Liver (tissue), 8 donors: ENCODE measurements at regions not wholly inside any gene's neighbourhood (a gene's known extent, or its start where the extent isn't known, plus 50 kb on each side); places are given as distances from the start of the nearest gene placed in this dataset.

Experiments used
- DNase-seq: peaks from one replicate; pipeline ENCODE4 v3.0.0-alpha.2; 2017; ENCODE audit warnings: low spot score
- H3K27ac ChIP-seq, 2 donors: one replicate each; pipeline ENCODE4 v1.7.0; 2013; ENCODE audit warnings: inconsistent platforms in 2 of 2, low read length in 2 of 2, control low read depth in 1 of 2, low read depth in 1 of 2, mild to moderate bottlenecking in 1 of 2
- H3K27me3 ChIP-seq, 4 donors: one replicate each; pipeline versions ENCODE4 v1.6.1 to v1.7.0; 2013; ENCODE audit warnings: low read length in 3 of 4, inconsistent platforms in 1 of 4, mild to moderate bottlenecking in 1 of 4, moderate library complexity in 1 of 4; ENCODE audit not compliant: control insufficient read depth in 4 of 4, insufficient read depth in 4 of 4
- H3K36me3 ChIP-seq, 4 donors: one replicate each; pipeline versions ENCODE4 v1.6.1 to v1.7.0; 2013; ENCODE audit warnings: low read length in 3 of 4, mild to moderate bottlenecking in 3 of 4, low read depth in 1 of 4, moderate library complexity in 1 of 4; ENCODE audit not compliant: control insufficient read depth in 4 of 4, insufficient read depth in 3 of 4
- H3K4me1 ChIP-seq, 4 donors: one replicate each; pipeline versions ENCODE4 v1.6.1 to v1.7.0; 2013; ENCODE audit warnings: low read length in 3 of 4, mild to moderate bottlenecking in 3 of 4, moderate library complexity in 1 of 4; ENCODE audit not compliant: control insufficient read depth in 4 of 4, insufficient read depth in 4 of 4
- H3K4me3 ChIP-seq, 3 donors: one replicate each; pipeline versions ENCODE4 v1.6.1 to v1.7.0; 2013; ENCODE audit warnings: low read length in 3 of 3, control low read depth in 1 of 3, low read depth in 1 of 3, mild to moderate bottlenecking in 1 of 3
- H3K9ac ChIP-seq, 2 donors: one replicate each; pipeline ENCODE4 v1.7.0; 2013; ENCODE audit warnings: low read length in 2 of 2, mild to moderate bottlenecking in 2 of 2, moderate library complexity in 2 of 2, control low read depth in 1 of 2, low read depth in 1 of 2
- H3K9me3 ChIP-seq, 4 donors: one replicate each; pipeline versions ENCODE4 v1.6.1 to v1.7.0; 2013; ENCODE audit warnings: low read length in 3 of 4; ENCODE audit not compliant: control insufficient read depth in 4 of 4
- CTCF ChIP-seq: fragments of 150-350 bp; IDR thresholded peaks from 2 replicates; pipeline ENCODE4 v1.5.1; 2017; ENCODE audit warnings: improper control_type of control experiment, low read depth, low read length; ENCODE audit not compliant: missing input control
- EGR1 ChIP-seq, 2 donors: IDR thresholded peaks; 2 replicates each; pipeline ENCODE4 v1.6.1; 2016 to 2018; ENCODE audit warnings: antibody characterized with exemption in 2 of 2, low read depth in 2 of 2
- FOXA1 ChIP-seq: IDR thresholded peaks from 2 replicates; pipeline ENCODE4 v1.6.1; 2016; ENCODE audit warnings: antibody characterized with exemption
- GABPA ChIP-seq, 2 donors: IDR thresholded peaks in 1 of 2; conservative IDR thresholded peaks in 1 of 2; 2 replicates each; pipeline ENCODE4 v1.6.1; 2016; ENCODE audit warnings: antibody characterized with exemption in 2 of 2, mild to moderate bottlenecking in 1 of 2, moderate library complexity in 1 of 2
- HNF4A ChIP-seq, 2 donors: conservative IDR thresholded peaks; 2 replicates each; pipeline ENCODE4 v1.6.1; 2016; ENCODE audit warnings: antibody characterized with exemption in 2 of 2, mild to moderate bottlenecking in 2 of 2
- HNF4G ChIP-seq: IDR thresholded peaks from 2 replicates; pipeline ENCODE4 v1.6.1; 2016; ENCODE audit warnings: antibody characterized with exemption
- JUND ChIP-seq, 2 donors: IDR thresholded peaks; 2 replicates each; pipeline ENCODE4 v1.6.1; 2016; ENCODE audit warnings: antibody characterized with exemption in 2 of 2
- RAD21 ChIP-seq, 2 donors: IDR thresholded peaks; 2 replicates each; pipeline ENCODE4 v1.6.1; 2016; ENCODE audit warnings: antibody characterized with exemption in 2 of 2, mild to moderate bottlenecking in 2 of 2
- REST ChIP-seq: IDR thresholded peaks from 2 replicates; pipeline ENCODE4 v1.6.1; 2016; ENCODE audit warnings: antibody characterized with exemption, mild to moderate bottlenecking
- SP1 ChIP-seq: IDR thresholded peaks from 2 replicates; pipeline ENCODE4 v1.6.1; 2018; ENCODE audit warnings: antibody characterized with exemption, mild to moderate bottlenecking
- YY1 ChIP-seq: IDR thresholded peaks from 2 replicates; pipeline ENCODE4 v1.6.1; 2016; ENCODE audit warnings: antibody characterized with exemption, mild to moderate bottlenecking
- WGBS: extraction: QIAGEN DNeasy Blood & Tissue Kit; methylation state at CpG from one replicate; pipeline ENCODE4 v1.1.7; 2013; 5-methylcytosine and 5-hydroxymethylcytosine counted together
- donor health status: healthy.
- donor health status: healthy.
- donor health status: healthy.
- donor health status: healthy.
- donor health status: healthy.

- Histone ChIP-seq H3K36me3 (no peaks in the 10 kb centered on the region), H3K27ac (no peak overlapping the region), H3K4me1 (no peaks in the 10 kb centered on the region), H3K27me3 (no peaks in the 10 kb centered on the region), H3K9ac (no peak overlapping the region), H3K9me3 (no peaks in the 10 kb centered on the region), H3K4me3 (no peak overlapping the region)
- no peak for DNase-seq
- TF ChIP-seq HNF4A (conservative IDR thresholded peaks at IDR 0.05) (no peak), EGR1 (IDR thresholded peaks at IDR 0.05; ENCODE audit: low read depth in 2 of 2) (no peak), YY1 (no peak), FOXA1 (no peak), GABPA (IDR thresholded peaks at IDR 0.05 in 1 of 2, conservative IDR thresholded peaks at IDR 0.05 in 1 of 2) (no peak), HNF4G (no peak), RAD21 (IDR thresholded peaks at IDR 0.05) (no peak), CTCF (no peak), JUND (IDR thresholded peaks at IDR 0.05) (no peak)
- 68% methylated on average over 1 of the region's 1 CpG for WGBS
Observed at GRCh38 chr7:10874666-10875065, 99.0 kb upstream of the PHF14 start.

- Histone ChIP-seq H3K27ac (no peak overlapping the region), H3K27me3 (no peaks in the 10 kb centered on the region), H3K9me3 (no peaks in the 10 kb centered on the region), H3K36me3 (no peaks in the 10 kb centered on the region), H3K4me3 (no peak overlapping the region), H3K4me1 (no peaks in the 10 kb centered on the region), H3K9ac (no peak overlapping the region)
- 78% methylated on average over 2 of the region's 2 CpGs for WGBS
- TF ChIP-seq SP1: no peak
- TF ChIP-seq FOXA1: no peak
- no peak for TF ChIP-seq HNF4A (conservative IDR thresholded peaks at IDR 0.05)
- no peak for TF ChIP-seq REST
- TF ChIP-seq YY1: no peak
- DNase-seq: no peak
Observed at GRCh38 chr7:10875080-10875479, 98.6 kb upstream of the PHF14 start.

- Histone ChIP-seq H3K27ac (no peak overlapping the region), H3K9ac (no peak overlapping the region), H3K9me3 (no peaks in the 10 kb centered on the region), H3K4me3 (no peak overlapping the region), H3K36me3 (no peaks in the 10 kb centered on the region), H3K4me1 (no peaks in the 10 kb centered on the region), H3K27me3 (no peaks in the 10 kb centered on the region)
- DNase-seq: no peak
- no peak for TF ChIP-seq RAD21 (IDR thresholded peaks at IDR 0.05)
- no peak for TF ChIP-seq FOXA1
- 76% methylated on average over 7 of the region's 7 CpGs for WGBS
Observed at GRCh38 chr7:10888861-10889260, 84.8 kb upstream of the PHF14 start.
